PFSK-1 (cell line): ENCODE measurements at regions not wholly inside any gene's neighbourhood (a gene's known extent, or its start where the extent isn't known, plus 50 kb on each side); places are given as distances from the start of the nearest gene placed in this dataset.

ENCODE experiments used
- POLR2AphosphoS5 ChIP-seq: IDR thresholded peaks from 2 replicates; pipeline ENCODE4 v1.6.1; 2012; ENCODE audit warnings: low read depth, mild to moderate bottlenecking, control low read depth, low read length, moderate library complexity
- TAF1 ChIP-seq: IDR thresholded peaks from 2 replicates; pipeline ENCODE4 v1.6.1; 2012; ENCODE audit warnings: low read length, control low read depth, borderline replicate concordance; ENCODE audit not compliant: insufficient read depth

- TF ChIP-seq TAF1: no peak
- TF ChIP-seq POLR2AphosphoS5: no peak
These were observed 583.7 kb upstream of the B3GAT1 start for GRCh38 chr11:134995741-134996140.
